Neural progenitor cell (in vitro differentiated cells): ENCODE measurements at regions not wholly inside any gene's neighbourhood (a gene's known extent, or its start where the extent isn't known, plus 50 kb on each side); places are given as distances from the start of the nearest gene placed in this dataset.

Source experiments
- DNase-seq: peaks from one replicate; pipeline ENCODE4 v3.0.0-alpha.2; 2016; ENCODE audit warnings: low spot score
- H2AFZ ChIP-seq: fragments of 200-600 bp; sonication (generic); replicated peaks from 2 replicates; pipeline ENCODE4 v1.6.1; 2016; ENCODE audit warnings: antibody characterized with exemption
- H3F3A ChIP-seq: fragments of 200-600 bp; sonication (generic); 2 replicates; pipeline ENCODE4 v1.6.1; 2016; ENCODE audit warnings: antibody characterized with exemption, low read depth
- H3K27ac ChIP-seq: fragments of 200-600 bp; sonication (generic); 2 replicates; pipeline ENCODE4 v1.5.1; 2016; ENCODE audit warnings: mild to moderate bottlenecking
- H3K27me3 ChIP-seq: fragments of 200-600 bp; sonication (generic); 2 replicates; pipeline ENCODE4 v1.6.1; 2016; ENCODE audit warnings: mild to moderate bottlenecking, moderate library complexity
- H3K36me3 ChIP-seq: fragments of 200-600 bp; sonication (generic); 2 replicates; pipeline ENCODE4 v1.5.1; 2016
- H3K4me1 ChIP-seq: fragments of 200-600 bp; sonication (generic); 2 replicates; pipeline ENCODE4 v1.6.1; 2016; ENCODE audit warnings: mixed run types
- H3K4me2 ChIP-seq: fragments of 200-600 bp; sonication (generic); 2 replicates; pipeline ENCODE4 v1.6.1; 2016
- H3K4me3 ChIP-seq: fragments of 200-600 bp; sonication (generic); 2 replicates; pipeline ENCODE4 v1.5.1; 2016
- H3K79me2 ChIP-seq: fragments of 200-600 bp; sonication (generic); 2 replicates; pipeline ENCODE4 v1.6.1; 2016; ENCODE audit warnings: low read depth
- H3K9ac ChIP-seq: fragments of 200-600 bp; sonication (generic); 2 replicates; pipeline ENCODE4 v1.6.1; 2016
- H3K9me3 ChIP-seq: fragments of 200-600 bp; sonication (generic); 2 replicates; pipeline ENCODE4 v1.5.1; 2016; ENCODE audit warnings: low read depth
- H4K20me1 ChIP-seq: fragments of 200-600 bp; sonication (generic); 2 replicates; pipeline ENCODE4 v1.6.1; 2016; ENCODE audit warnings: low read depth
- H3K27ac Mint-ChIP-seq: 3 replicates; pipeline ENCODE4 v1.8.0; 2021; ENCODE audit warnings: mixed read lengths
- H3K27me3 Mint-ChIP-seq: 2 replicates; pipeline ENCODE4 v1.8.0; 2022; ENCODE audit warnings: low read depth, mild to moderate bottlenecking, inconsistent platforms, moderate library complexity, mixed read lengths; ENCODE audit not compliant: insufficient read depth
- H3K36me3 Mint-ChIP-seq: 3 replicates; pipeline ENCODE4 v1.8.0; 2021; ENCODE audit warnings: mixed read lengths
- H3K4me1 Mint-ChIP-seq: 3 replicates; pipeline ENCODE4 v1.8.0; 2021; ENCODE audit warnings: mixed read lengths
- H3K4me3 Mint-ChIP-seq: 3 replicates; pipeline ENCODE4 v1.8.0; 2021; ENCODE audit warnings: mild to moderate bottlenecking, moderate library complexity, mixed read lengths
- H3K9me3 Mint-ChIP-seq: 3 replicates; pipeline ENCODE4 v1.8.0; 2020; ENCODE audit warnings: mixed read lengths
- EZH2 ChIP-seq: fragments of 200-600 bp; sonication (generic); IDR thresholded peaks from 2 replicates; pipeline ENCODE4 v1.6.1; 2017; ENCODE audit warnings: antibody characterized with exemption, mild to moderate bottlenecking, moderate library complexity
- EZH2phosphoT487 ChIP-seq: fragments of 200-600 bp; sonication (generic); IDR thresholded peaks from 2 replicates; pipeline ENCODE4 v1.6.1; 2017; ENCODE audit warnings: antibody characterized with exemption
- TF ChIP-seq, protein P1 (sequence below): fragments of 200-600 bp; sonication (generic); IDR thresholded peaks from 2 replicates; pipeline ENCODE4 v1.5.1; 2017; ENCODE audit warnings: antibody characterized with exemption, mild to moderate bottlenecking

DNA sequence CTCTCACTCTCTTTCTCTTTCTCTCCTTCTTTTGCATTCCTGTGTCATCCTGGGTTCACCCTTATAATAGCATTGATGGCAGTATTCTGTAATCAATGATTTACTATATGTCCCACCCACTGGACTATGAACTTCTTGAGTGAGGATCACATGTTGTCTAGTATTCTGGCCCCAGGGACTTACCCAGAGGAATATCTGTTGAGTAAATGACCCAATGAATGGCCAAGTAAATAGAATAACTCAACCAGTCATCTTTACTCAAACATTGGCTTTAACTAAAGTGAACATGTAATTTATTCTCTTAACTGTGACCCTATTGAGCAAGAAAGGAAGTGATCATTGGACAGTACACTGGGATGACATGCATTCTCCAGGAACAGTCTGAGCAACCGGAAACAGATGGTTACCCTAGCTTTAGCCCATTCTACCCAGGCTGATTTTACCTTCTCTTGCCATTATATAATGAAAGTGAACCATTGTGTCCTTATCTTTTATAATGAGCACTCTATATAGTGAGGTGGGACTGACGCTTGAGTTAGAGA lies 94.5 kb upstream of the SOX14 start:
- Histone ChIP-seq H3K36me3 (no peaks in the 10 kb centered on the region), H3K79me2 (no peaks in the 10 kb centered on the region), H3K9ac (no peak overlapping the region), H3K27ac (no peak overlapping the region), H2AFZ (no peak overlapping the region), H3F3A (no peaks in the 10 kb centered on the region), H3K9me3 (no peaks in the 10 kb centered on the region), H3K4me1 (no peaks in the 10 kb centered on the region), H3K4me2 (no peak overlapping the region), H3K4me3 (no peak overlapping the region), H3K27me3 (no peaks in the 10 kb centered on the region), H4K20me1 (no peaks in the 10 kb centered on the region)
- TF ChIP-seq EZH2 = no peak
- no peak for TF ChIP-seq EZH2phosphoT487
- TF ChIP-seq, protein P1, sequence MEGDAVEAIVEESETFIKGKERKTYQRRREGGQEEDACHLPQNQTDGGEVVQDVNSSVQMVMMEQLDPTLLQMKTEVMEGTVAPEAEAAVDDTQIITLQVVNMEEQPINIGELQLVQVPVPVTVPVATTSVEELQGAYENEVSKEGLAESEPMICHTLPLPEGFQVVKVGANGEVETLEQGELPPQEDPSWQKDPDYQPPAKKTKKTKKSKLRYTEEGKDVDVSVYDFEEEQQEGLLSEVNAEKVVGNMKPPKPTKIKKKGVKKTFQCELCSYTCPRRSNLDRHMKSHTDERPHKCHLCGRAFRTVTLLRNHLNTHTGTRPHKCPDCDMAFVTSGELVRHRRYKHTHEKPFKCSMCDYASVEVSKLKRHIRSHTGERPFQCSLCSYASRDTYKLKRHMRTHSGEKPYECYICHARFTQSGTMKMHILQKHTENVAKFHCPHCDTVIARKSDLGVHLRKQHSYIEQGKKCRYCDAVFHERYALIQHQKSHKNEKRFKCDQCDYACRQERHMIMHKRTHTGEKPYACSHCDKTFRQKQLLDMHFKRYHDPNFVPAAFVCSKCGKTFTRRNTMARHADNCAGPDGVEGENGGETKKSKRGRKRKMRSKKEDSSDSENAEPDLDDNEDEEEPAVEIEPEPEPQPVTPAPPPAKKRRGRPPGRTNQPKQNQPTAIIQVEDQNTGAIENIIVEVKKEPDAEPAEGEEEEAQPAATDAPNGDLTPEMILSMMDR = no peak
- H3K27me3 Mint-ChIP-seq = no peaks in the 10 kb centered on the region
- H3K4me1 Mint-ChIP-seq = no peaks in the 10 kb centered on the region
- DNase-seq = no peak
- no peak overlapping the region for H3K4me3 Mint-ChIP-seq
- H3K9me3 Mint-ChIP-seq = peaks cover 8% of the 10 kb centered on the region
- no peaks in the 10 kb centered on the region for H3K36me3 Mint-ChIP-seq
- H3K27ac Mint-ChIP-seq = no peak overlapping the region

- H3K4me1 Mint-ChIP-seq = no peaks in the 10 kb centered on the region
- Histone ChIP-seq H3K27ac (no peak overlapping the region), H4K20me1 (no peaks in the 10 kb centered on the region), H3K4me2 (no peak overlapping the region), H2AFZ (no peak overlapping the region), H3K4me3 (no peak overlapping the region), H3K9me3 (no peaks in the 10 kb centered on the region), H3K9ac (no peak overlapping the region), H3K79me2 (no peaks in the 10 kb centered on the region), H3K27me3 (no peaks in the 10 kb centered on the region), H3K4me1 (no peaks in the 10 kb centered on the region), H3F3A (no peaks in the 10 kb centered on the region), H3K36me3 (no peaks in the 10 kb centered on the region)
- no peaks in the 10 kb centered on the region for H3K36me3 Mint-ChIP-seq
- DNase-seq = no peak
- H3K9me3 Mint-ChIP-seq = no peaks in the 10 kb centered on the region
- no peak overlapping the region for H3K4me3 Mint-ChIP-seq
- TF ChIP-seq EZH2phosphoT487 (no peak), EZH2 (no peak)
- TF ChIP-seq, protein P1 = no peak
- peaks cover 3% of the 10 kb centered on the region for H3K27me3 Mint-ChIP-seq
- no peak overlapping the region for H3K27ac Mint-ChIP-seq
Measured at GRCh38 chr3:137687181-137687879, 76.8 kb upstream of the SOX14 start.

- Histone ChIP-seq H3F3A (peaks cover 16% of the 10 kb centered on the region), H3K4me1 (peaks cover 25% of the 10 kb centered on the region), H3K4me3 (no peak overlapping the region), H3K79me2 (no peaks in the 10 kb centered on the region), H3K9ac (no peak overlapping the region), H3K36me3 (no peaks in the 10 kb centered on the region), H3K9me3 (no peaks in the 10 kb centered on the region), H3K27me3 (peaks cover 7% of the 10 kb centered on the region), H4K20me1 (no peaks in the 10 kb centered on the region), H3K27ac (no peak overlapping the region), H3K4me2 (peak overlapping the region; percentile 5), H2AFZ (peak overlapping the region; percentile 2)
- H3K36me3 Mint-ChIP-seq = no peaks in the 10 kb centered on the region
- no peaks in the 10 kb centered on the region for H3K9me3 Mint-ChIP-seq
- H3K27ac Mint-ChIP-seq = peak overlapping the region; percentile 72
- H3K27me3 Mint-ChIP-seq = peaks cover 8% of the 10 kb centered on the region
- H3K4me3 Mint-ChIP-seq = peak overlapping the region; percentile 19
- peak; percentile 78 for DNase-seq
- peaks cover 28% of the 10 kb centered on the region for H3K4me1 Mint-ChIP-seq
- TF ChIP-seq EZH2phosphoT487 (no peak), EZH2 (no peak)
- TF ChIP-seq, protein P1 = peak; percentile 87
Measured at GRCh38 chr3:137692803-137693431, 71.2 kb upstream of the SOX14 start.
